HuH-7.5 (cell line): ENCODE measurements at regions not wholly inside any gene's neighbourhood (a gene's known extent, or its start where the extent isn't known, plus 50 kb on each side); places are given as distances from the start of the nearest gene placed in this dataset.

Source experiments
- DNase-seq: peaks from one replicate; pipeline ENCODE4 v3.0.0; 2011; ENCODE audit warnings: low spot score

DNA sequence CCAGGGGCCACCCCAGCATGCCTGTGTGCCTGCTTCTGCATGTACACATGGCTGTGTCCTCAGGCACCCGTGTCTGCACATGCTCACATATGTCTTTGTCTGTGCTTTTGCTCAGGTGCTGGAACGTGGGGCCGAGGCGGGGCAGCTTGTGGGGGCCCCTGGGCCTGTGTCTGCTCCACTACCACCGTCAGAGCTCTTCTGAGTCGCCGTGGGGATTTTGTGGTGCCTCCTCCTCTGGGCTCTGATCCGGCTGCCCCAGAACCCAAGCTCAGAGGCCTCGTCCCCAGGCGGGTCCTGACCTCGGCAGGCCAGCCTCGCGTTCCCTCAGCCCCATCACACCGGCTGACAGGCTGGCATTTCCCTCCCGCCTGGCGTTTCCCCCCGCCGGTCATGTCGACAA, 104.6 kb upstream of the ACTRT2 start:
- no peak for DNase-seq

DNA sequence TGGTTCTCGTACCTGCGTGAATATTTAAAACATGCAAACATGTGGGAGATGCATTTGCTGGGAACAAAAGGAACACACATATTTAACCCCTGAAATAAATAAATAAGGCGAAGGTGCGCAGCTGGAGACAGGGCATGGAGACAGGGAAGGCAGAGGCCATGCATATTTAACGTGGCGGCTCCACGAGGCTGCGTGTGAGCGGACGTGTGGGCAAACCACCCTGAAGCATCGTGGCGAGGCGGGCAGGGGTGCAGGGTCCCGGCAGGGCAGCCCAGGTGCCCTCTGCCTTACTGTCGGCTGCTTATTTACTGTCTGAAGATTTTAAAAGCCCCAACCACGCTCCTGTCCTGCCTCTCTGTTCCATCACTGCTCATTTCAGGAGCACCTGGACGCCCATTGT, 104.0 kb upstream of the ACTRT2 start:
- DNase-seq = no peak

DNA sequence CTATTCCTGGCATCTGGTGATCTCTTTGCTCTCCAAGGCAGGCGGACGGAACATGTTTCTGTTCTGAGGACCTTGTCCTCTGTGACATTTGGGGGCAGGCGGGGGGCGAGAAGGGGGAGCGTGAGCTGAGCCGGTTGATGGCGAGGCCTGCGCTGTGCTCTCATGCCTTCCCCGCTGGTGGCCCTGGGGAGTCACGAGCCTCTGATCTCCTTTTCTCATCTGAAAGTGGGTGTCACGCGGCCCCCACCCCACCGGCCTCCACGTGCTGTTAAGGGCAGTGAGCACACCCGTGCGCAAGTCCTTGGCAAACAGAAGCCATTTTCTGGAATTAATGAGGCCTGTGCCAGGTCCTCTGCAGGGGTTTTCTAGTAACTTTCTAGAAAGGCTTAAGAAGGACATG, 102.8 kb upstream of the ACTRT2 start:
- no peak for DNase-seq

DNA sequence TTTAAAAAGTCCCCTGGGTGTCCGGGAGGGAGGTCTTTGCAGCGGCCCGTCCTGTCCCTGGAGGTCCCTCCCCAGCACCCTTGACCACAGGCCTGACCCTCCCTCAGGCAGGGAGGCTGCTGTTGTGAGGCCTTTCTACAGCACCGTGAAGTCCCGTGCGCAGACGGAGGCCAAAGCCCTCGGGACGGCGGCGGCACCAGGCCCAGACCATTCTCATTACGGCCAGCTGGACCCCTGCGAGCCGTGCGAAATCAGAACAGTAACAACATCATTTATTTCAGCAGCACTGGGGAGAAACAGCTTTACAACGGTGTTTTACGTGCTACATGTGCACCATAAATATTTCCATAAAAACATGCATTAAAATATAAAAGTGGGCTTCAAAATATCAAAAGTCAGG, 101.4 kb upstream of the ACTRT2 start:
- DNase-seq = no peak

DNA sequence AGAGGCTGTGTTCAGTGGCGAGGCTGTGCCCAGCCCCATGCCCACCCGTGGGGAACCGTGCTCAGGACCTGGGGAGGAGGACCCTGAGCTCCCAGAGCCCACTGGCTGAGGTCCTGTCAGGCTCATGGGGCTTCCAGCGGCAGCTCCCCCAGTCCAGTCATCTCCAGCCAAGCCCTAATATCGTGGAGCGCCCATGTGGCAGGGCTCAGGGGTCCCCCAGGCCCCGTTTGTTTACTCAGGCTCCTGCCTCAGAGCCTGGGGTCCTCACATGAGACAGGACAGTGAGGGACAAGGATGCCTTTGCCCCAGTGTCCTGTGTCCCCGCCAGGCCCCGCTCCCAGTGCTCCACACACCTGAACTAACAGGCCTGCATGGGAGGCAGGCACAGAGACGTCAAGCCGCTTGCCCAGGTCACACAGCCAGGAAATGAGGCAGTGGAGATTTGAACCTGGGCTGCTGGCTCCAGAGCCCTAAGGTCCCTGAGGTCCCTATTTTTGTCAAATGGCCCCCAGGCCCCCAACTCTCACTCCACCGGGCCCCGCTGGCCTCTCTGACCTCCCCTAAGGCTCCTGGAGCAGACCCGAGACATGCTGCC, 100.7 kb upstream of the ACTRT2 start:
- DNase-seq = no peak

DNA sequence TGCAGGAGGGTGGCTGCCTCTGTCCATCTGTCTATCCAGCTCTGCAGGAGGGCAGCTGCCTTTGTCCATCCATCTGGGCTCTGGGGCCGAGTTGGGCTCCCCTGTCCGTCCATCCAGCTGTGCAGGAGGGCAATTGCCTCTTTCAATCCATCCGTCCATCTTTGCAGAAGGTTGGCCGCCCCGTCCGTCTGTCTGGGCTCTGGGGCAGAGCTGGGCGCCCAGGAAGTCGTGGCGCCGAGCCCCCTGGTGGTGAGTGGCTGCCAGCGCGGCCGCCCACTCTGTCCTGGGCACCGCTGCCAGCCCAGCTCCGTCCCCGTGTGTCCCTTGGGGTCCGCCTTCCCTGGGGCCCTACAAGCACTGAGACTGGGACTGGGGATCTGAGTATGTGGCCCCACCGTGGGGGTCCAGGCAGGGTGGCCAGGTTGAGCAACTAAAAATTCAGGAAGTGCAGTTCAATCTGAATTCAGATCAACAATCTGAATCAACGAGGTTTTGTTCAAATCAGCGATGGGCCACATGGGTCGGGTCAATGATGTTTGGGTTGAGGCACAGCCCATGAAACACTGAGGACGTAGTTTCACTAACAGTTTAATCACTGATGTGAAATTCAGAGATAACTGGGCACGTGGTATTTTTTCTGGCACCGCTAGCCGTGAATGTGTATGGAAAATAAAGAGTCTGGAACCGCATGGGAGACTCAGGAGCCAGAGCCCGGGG, 99.1 kb upstream of the ACTRT2 start:
- DNase-seq = no peak

DNA sequence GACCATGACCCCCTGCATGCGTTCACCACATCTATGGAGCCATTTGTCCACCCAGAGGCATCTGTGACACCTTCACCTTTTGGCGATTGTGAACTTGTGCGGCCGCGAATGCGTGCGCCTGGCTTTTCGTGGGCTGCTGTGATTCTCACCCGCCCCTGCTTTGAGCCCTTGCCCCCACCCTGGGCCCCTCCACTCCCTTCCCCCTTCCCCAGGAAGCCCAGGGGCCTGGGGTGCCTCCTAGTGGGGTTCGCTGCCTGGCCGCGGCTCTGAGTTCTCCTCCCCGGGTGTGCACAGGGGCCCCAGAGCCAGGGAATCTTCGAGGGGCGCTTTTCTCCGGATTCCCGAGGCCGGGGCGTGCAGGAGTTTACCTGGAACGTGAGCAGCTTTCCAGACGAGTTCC, 97.9 kb upstream of the ACTRT2 start:
- DNase-seq = no peak

DNA sequence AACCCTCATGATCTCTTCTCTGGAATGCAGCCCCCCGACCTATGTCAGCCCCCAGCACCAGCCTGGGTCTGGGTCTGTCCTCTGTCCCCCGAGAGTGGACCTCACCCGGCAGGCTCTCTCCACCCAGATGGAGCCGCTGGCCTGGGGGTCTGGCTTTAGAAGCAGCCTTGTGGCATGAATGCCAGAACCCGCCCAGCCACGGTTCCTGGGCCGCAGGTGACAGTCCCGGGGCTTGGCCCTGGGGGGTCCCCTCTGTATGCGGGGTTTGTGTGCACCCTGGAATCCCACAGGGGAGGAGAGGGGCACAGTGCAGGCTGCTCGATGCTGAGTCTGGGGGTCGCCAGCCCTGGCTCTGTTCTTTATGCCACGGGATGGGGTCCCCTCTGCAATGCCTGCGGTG, 96.0 kb upstream of the ACTRT2 start:
- no peak for DNase-seq

DNA sequence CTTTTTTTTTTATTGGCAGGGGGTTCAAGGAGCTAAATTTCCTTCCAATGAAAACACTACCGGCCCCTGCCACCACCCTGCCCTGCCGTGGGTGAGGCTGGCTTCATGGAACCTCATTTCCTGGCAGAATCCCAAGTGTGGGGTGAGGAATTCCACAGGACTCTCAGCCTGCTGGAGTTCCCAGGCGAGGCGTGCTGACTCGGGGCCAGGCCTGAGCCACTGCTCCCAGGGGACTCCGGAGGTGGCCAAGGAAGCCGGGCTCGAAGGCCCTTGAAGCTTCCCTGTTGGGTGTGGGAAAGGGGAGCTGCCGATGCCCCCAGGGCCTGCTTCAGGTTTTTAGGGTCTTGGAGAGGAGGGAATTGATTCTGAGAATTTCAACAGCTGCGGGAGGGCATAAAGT, 95.3 kb upstream of the ACTRT2 start:
- DNase-seq = no peak

DNA sequence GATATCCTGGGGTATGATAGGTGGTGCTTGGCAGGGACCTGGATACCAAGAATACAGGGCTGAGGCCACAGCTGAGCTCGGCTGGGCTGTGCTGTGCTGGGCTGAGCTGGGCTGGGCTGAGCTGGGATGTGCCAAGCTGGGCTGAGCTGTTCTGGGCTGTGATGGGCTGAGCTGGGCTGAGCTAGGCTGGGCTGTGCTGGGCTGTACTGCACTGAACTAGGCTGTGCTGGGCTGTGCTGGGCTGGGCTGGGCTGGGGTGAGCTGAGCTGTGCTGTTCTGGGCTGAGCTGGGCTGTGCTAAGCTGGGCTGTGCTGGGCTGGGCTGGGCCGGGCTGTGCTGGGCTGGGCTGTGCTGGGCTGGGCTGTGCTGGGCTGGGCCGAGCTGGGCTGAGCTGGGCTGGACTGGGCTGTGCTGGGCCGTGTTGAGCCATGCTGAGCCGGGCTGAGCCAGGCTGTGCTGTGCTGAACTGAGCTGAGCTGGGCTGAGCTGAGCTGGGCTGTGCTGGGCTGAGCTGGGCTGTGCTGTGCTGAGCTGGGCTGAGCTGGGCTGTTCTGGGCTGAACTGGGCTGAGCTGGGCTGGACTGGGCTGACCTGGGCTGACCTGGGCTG, 94.7 kb upstream of the ACTRT2 start:
- no peak for DNase-seq

DNA sequence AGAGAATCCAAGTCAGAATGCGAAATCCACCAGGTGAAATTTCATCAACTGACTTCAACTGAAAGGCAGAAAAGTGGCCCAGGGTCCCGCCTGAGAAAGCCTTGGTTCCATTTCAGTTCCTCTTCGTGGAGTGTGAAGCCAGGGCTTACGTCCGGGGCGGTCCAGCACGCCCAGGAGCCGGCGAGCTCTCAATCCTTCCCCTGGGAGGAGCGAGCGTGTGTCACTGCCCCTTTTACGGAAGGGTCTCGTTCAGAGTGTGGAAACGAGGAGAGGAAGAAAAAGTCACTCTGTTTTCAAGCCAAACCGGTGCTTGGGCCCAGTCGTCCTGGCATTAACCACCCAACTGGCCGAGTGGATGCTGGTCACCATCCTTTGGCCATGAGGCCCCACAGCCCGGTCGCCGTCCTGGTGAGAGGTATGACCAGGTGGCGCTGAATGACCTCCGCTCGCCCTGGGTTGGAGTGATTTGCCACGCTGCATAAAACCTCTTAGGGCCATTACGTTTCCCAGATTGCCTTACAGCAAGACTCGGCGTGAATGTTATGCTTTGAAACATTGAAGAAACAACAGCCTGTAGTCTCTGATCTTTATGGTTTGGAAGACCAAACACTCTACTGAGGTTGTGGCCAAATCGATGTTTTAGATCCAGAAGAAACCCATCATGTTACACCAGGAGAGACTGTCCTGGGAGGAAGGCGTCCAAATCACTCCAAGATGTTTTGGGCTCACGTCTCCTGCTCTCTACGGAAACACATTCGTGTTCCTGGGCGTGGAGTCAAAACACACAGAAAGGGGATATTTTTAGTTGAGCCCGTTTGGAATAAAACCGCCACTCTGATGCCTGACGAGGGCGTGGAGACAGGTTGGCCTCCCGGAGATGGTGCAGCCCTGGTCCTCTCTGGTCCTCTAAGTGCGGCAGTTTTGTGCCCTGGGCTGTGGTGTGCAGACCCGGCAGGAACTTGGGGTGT, 93.6 kb upstream of the ACTRT2 start:
- DNase-seq = no peak

DNA sequence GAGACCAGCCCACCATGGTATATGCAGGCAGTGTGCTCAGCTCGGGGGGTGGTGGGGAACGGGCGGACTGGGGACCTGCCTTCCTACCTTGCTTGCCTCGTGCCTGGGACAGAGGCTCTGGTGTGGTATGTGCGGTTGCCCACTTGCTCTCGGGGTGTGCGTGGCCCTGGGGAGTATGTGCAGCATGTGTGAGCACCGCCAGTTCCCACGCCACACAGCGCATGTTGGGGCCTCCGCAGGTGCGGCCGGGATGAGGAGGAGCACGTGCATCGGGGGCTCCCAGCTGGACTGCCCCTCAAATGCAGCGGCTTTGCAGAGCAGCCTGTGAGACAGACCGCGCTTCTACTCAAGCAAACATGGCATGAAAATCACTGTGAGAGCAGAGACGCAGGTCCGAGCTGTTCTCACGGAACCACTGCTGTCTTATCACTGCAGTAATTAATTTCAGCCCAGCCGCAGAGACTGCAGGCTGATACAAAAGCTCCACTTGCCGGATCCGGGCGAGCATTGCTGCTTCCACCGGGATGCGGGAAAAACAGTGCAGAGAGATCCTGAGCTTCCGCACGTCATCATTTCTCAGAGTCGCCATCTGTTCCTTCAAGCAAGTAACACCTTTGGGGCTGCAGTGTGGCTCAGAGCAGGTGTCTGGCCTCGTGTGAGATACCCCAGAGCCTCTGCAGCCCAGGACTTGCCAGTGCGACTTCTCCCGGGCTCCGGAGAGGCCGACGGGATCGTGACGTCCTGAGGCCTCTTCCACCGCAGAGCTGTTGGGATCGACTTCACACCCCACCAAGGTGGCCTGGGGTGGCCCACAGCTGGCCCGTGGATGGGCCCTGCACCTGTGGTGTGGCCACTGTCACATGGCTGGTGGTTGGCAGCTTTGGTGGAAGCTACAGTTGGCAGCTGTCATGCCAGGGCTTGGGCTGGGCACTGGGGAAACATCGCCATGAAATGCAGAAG, 92.6 kb upstream of the ACTRT2 start:
- DNase-seq = no peak

DNA sequence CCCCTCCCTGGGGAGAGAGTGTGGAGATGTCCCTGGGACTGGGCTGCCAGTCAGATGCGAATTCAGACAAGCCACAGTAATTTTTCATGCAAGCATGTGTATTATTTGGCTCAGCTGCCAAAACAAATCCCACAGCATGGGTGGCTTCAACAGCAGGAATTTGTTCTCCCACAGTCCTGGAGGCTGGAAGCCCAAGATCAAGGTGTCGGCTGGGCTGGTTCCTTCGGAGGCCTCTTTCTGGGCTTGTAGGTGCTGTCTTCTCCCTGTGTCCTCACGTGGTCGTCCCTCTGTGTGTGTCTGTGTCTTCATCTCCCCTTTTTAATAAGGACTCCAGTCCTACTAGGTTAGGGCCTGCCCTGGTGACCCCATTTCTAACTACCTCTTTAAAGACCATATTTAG, 91.9 kb upstream of the ACTRT2 start:
- no peak for DNase-seq

DNA sequence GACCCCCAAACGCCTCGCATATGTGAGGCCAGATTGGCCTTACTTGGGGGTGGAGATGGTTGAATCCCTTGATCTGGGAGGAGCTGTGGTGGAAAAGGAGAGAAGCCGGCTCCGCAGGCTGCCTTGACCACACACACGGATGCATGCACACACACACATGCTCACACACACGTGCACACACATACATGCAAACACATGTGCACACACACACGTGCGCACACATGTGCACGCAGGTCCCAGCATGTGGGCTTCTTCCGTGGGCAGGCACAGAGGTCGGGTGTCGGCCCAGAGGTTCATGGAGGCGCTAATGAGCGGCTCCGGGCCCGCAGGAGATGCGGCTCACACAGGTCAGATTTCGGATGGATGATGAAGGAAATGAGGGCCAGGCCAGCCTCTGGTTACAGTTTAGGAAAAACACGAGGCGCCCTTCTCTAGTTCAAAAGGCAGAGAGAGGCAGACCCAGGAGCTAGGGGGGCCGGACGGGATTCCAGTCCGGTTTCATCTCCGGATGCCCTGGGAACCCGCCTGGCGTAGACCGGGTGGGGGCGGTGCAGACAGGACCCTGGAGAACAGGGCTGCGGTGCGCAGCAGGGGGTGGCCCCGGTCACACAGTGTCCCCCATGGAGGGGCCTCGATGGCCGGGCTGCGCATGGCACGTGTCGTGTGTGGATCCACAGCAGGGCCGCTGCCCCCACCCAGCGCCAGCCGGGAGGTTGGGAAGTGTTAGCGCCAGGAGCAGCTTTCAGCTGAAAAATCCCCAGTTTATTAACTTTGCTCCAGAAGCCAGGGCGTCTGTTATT, 91.1 kb upstream of the ACTRT2 start:
- DNase-seq = no peak

DNA sequence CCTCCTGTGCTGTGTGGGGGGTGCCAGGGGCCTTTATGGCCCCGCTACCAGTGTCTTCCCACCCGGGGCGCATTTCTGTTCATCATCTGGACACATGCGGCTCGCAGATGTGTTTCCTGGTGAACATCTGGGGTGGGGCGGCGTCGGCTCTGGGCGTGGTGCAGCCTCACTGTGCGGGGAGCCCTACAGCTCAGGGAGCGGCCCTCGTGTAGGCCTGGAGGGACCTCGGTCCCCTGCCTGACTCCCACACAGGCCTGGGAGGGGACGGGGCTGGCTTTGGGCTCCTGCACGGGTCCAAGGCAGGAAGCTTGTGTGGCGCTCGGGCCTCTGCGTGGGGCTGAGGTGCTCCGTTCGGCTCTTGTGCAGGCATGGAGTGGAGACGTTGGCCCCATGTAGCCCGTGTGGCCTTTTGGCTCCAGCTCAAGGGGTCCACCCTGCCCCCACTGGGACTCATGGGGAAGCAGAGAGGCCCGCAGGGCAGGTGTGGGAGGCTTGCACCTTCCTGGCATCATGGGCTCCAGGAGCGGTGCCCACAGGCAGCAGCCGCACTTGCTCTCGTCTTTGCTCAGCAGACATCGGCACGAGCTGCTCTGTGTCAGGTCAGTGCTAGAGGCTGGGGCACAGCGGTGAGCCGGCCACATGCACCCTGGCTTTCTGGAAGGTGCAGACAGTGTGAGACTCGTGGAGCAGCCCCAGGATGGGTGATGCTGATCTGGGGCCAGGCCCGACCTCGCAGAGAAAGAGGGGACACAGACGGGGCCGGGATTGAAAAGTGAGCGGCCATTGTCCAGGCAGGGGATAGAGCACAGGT, 90.1 kb upstream of the ACTRT2 start:
- DNase-seq = no peak

DNA sequence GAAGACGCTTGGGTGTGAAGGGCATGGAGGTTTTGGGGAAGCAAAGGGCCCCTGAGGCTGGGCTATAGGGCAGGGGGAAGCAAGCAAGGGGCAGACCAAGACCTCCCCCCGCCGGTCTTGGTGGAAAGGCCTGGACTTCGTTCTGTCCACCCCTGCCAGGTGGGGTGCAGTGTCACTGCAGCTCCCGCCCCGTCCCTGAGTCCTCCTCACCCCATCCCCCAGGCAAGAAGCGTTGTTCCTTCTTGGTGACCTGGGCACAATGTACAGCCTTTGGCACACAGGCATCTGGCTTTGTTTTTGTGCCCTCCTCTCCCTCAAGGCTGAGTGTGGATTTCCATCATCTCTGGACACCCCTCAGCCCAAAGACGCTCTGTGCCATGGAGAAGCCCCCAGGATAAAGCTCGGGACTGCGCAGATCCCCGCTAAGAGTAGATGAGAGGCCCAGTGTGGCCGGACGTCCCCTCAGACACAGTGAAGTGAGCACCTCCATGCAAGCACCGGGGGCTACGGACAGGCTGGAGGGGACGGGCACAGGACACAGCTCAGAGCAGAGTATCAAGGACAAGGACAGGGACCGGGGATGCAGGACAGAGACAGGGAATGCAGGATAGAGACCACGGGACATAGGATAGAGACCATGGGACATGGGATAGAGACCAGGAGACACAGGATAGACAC, 89.4 kb upstream of the ACTRT2 start:
- no peak for DNase-seq

DNA sequence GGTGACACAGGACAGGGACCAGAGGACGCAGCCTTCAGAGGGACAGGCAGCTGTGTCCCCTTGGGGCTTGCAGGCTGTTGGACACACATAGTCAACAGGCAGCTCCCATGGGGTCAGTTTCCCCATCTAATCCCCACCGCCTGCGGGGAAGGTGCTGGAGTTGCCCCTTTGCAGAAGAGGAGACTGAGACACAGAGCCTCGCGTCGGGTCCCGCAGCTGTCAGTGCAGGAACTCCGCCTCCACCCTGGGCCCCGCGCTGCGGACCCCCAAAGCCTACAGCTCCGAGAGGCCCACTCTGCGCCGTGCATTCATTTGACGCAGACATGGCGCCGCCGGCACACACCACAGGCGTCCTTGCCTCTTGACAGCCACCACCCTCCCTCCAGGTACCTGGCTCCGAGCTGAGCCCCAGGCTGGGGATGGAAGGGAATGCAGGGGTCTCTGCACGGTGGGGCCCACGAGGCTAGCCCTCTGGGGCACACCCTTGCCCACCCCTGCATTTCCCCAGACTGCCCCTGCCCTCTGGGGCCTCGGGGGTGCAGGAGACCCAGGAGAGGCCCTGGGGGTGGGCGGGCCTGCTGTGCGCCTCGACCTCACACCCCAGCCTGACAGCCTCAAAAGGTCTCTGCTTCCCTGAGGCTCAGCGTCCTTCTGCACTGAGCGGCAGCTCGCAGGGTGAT, 88.5 kb upstream of the ACTRT2 start:
- no peak for DNase-seq

DNA sequence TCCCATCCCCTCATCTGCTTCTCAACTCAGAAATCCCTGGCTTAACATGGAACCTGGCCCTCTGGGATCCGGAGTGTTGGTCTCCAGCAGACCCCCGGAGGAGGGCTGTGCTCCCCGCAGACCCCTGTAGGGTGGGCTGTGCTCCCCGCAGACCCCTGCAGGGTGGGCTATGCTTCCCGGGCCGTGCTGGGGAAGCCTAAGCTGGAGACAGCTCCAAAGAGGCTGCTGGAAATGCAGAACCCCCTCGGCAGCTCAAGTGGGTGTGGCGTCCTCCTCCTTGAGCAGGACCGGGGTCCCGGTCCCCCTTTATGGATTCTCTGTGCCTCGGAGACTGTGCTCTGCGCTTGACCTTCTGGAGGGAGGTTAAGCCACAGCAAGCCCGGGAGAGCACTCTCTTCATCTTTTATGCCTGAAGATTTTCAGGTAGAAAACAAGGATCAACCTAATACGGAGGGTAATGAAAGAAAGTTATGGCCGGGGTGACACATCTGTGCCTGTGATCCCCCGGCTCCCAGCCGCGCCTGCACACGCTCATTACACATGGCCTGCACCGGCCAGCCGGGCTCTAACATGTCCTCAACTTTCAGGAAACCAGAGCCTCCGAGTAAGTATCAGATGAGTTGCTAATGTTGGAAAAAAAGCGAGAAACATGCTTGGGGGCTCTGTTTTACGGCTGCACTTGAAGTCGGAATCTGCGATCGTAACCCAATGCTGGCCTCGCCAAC, 87.7 kb upstream of the ACTRT2 start:
- DNase-seq = no peak
